ENCODE measurements at regions not wholly inside any gene's neighbourhood (a gene's known extent, or its start where the extent isn't known, plus 50 kb on each side); places are given as distances from the start of the nearest gene placed in this dataset.

DNA sequence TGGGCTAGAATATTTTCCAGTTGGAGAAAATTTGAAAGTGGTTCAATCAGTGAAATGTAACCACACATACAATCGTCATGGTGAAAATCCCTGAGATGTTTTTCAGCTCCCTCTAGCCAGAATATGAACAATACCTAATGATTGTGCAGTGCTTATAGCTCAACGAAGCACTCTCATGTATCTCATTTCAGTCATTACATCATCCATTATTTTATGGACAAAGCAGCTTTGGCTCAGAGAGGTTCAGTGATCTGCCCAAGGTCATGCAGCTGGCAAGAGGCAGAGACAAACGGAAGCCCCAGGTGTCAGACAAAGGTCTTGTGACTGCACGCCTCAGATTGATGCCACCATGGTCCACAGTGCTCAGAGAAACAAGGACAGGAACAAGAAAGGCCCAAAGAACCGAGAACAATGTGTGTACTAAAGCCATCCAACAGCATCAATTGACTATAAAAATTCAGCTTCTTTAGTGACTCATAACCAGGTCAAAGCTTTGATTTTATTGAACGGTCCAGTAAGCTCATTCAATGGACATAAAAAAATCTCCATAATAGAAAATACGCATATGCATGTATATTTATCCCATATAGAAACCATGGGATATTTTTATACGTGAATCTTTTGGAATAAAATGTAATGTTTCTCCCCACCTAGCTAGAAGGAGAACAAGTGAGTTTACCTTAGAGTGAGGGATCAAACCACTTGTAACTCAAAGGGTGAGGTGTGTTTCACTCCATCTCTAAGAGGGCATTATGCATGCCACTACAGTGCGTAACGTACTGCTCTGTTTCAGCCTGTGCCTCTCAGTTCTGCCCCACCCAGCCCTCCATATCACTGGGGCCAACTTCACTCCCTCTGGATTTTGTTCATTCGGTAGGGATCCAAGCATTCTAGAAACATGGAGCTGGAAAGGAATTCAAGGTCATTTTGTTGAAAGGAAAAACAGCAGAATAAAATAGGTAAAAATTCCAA is 141.8 kb downstream of the GRIN2B start:
- no peak overlapping the region for H3K27ac ChIP-seq (ENCODE audit: low read depth, low read length)
- no peaks in the 10 kb centered on the region for H4K20me1 ChIP-seq (ENCODE audit: insufficient read depth)
- no peaks in the 10 kb centered on the region for H3K79me2 ChIP-seq (ENCODE audit: insufficient read depth, low read length)
- H2AFZ ChIP-seq (ENCODE audit: low read depth, low read length, poor library complexity, severe bottlenecking) = no peak overlapping the region
- no peak for DNase-seq (ENCODE audit: low read depth, low spot score)
- no peaks in the 10 kb centered on the region for H3K36me3 ChIP-seq (ENCODE audit: control insufficient read depth in 1 of 2, insufficient read depth in 2 of 2, low read length in 2 of 2)
- H3K4me2 ChIP-seq (ENCODE audit: low read length) = no peak overlapping the region
- no peaks in the 10 kb centered on the region for H3K9me3 ChIP-seq (ENCODE audit: control insufficient read depth in 1 of 2, insufficient read depth in 1 of 2, low read depth in 1 of 2, low read length in 2 of 2)
- no peak overlapping the region for H3K4me3 ChIP-seq (replicated peaks in 1 of 2; ENCODE audit: low read depth in 1 of 2, low read length in 2 of 2)
- H3K27me3 ChIP-seq (ENCODE audit: insufficient read depth, low read length) = no peaks in the 10 kb centered on the region
- ChIA-PET RAD21 (ENCODE audit: low non-redundant PET in 1 of 2, low total read pairs in 2 of 2, uncharacterized antibody in 2 of 2, unreplicated experiment in 2 of 2) (no interaction called here), CTCF (interaction anchor here (1.1 kb wide), 1 partner anchor 584 kb away, joined by 4 read pairs; no protein-coding TSS in a partner anchor), POLR2A (no interaction called here)
- intact Hi-C loops (cut with micrococcal nuclease) = no loop called here
- no peaks in the 10 kb centered on the region for H3K4me1 ChIP-seq (ENCODE audit: control insufficient read depth in 1 of 2, insufficient read depth in 2 of 2, low read length in 2 of 2)
- no peak for ATAC-seq
- TF ChIP-seq CBX3 (IDR thresholded peaks at IDR 0.05; ENCODE audit: low read depth) (no peak), EZH2 (IDR thresholded peaks at IDR 0.05) (no peak), EZH2phosphoT487 (IDR thresholded peaks at IDR 0.05; ENCODE audit: borderline replicate concordance) (no peak), CEBPB (IDR thresholded peaks at IDR 0.05; ENCODE audit: low read depth) (no peak), YY1 (IDR thresholded peaks at IDR 0.05; ENCODE audit: extremely low read depth, insufficient replicate concordance, low read depth, low read length) (no peak), ZBTB33 (IDR thresholded peaks at IDR 0.05; ENCODE audit: extremely low read depth, insufficient replicate concordance, low read length) (no peak), SP1 (IDR thresholded peaks at IDR 0.05; ENCODE audit: low read depth) (no peak), CTCF (IDR thresholded peaks at IDR 0.05 in 2 of 3, conservative IDR thresholded peaks at IDR 0.05 in 1 of 3; ENCODE audit: borderline replicate concordance in 1 of 3, insufficient read depth in 1 of 3, low read depth in 2 of 3, low read length in 2 of 3) (no peak), TCF7L2 (IDR thresholded peaks at IDR 0.05; ENCODE audit: borderline replicate concordance, extremely low read depth, insufficient read depth, insufficient read length) (no peak), SIN3A (IDR thresholded peaks at IDR 0.05; ENCODE audit: low read depth) (no peak), RAD21 (IDR thresholded peaks at IDR 0.05; ENCODE audit: low read depth) (no peak), ZFX (IDR thresholded peaks at IDR 0.05) (no peak), ZNF274 (IDR thresholded peaks at IDR 0.05; ENCODE audit: low read depth, low read length) (no peak), ELF1 (IDR thresholded peaks at IDR 0.05; ENCODE audit: borderline replicate concordance, low read depth) (no peak)
- TF ChIP-seq, protein P1, sequence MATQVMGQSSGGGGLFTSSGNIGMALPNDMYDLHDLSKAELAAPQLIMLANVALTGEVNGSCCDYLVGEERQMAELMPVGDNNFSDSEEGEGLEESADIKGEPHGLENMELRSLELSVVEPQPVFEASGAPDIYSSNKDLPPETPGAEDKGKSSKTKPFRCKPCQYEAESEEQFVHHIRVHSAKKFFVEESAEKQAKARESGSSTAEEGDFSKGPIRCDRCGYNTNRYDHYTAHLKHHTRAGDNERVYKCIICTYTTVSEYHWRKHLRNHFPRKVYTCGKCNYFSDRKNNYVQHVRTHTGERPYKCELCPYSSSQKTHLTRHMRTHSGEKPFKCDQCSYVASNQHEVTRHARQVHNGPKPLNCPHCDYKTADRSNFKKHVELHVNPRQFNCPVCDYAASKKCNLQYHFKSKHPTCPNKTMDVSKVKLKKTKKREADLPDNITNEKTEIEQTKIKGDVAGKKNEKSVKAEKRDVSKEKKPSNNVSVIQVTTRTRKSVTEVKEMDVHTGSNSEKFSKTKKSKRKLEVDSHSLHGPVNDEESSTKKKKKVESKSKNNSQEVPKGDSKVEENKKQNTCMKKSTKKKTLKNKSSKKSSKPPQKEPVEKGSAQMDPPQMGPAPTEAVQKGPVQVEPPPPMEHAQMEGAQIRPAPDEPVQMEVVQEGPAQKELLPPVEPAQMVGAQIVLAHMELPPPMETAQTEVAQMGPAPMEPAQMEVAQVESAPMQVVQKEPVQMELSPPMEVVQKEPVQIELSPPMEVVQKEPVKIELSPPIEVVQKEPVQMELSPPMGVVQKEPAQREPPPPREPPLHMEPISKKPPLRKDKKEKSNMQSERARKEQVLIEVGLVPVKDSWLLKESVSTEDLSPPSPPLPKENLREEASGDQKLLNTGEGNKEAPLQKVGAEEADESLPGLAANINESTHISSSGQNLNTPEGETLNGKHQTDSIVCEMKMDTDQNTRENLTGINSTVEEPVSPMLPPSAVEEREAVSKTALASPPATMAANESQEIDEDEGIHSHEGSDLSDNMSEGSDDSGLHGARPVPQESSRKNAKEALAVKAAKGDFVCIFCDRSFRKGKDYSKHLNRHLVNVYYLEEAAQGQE (IDR thresholded peaks at IDR 0.05; ENCODE audit: low read depth) = no peak
- BruUV-seq (replicated peaks) = no TSS peak
- H3K9ac ChIP-seq (ENCODE audit: low read length) = no peak overlapping the region
- H3K9me2 ChIP-seq (ENCODE audit: insufficient read depth) = no peaks in the 10 kb centered on the region

All from HCT116 (cell line).